MCF 10A (cell line): ENCODE measurements at regions not wholly inside any gene's neighbourhood (a gene's known extent, or its start where the extent isn't known, plus 50 kb on each side); places are given as distances from the start of the nearest gene placed in this dataset.

Source experiments
- BruUV-seq: library from RNA; stranded (reverse); fragments of 400-500 nt; replicated peaks from 2 replicates; lab custom pipeline; 2021; lab: Mats Ljungman, UMichigan
- CTCF ChIA-PET: fragments of 300-600 bp; sonication (Branson Sonifier 250); formaldehyde crosslinking; extraction: SDS; loops from one replicate; lab custom pipeline; 2021; ENCODE audit warnings: antibody characterized with exemption, inconsistent platforms; lab: Yijun Ruan, JAX
- POLR2A ChIA-PET: fragments of 300-600, 350-650 bp; sonication (Branson Sonifier 250); formaldehyde crosslinking; extraction: SDS; loops from one replicate; lab custom pipeline; 2020; ENCODE audit warnings: antibody characterized with exemption, inconsistent platforms; lab: Yijun Ruan, JAX
- DNase-seq: peaks from one replicate; pipeline ENCODE4 v3.0.0-alpha.2; 2018; ENCODE audit not compliant: unreplicated experiment
- H3K27ac Mint-ChIP-seq: one replicate; pipeline ENCODE4 v1.8.0; 2022; ENCODE audit warnings: mild to moderate bottlenecking, low read depth, mixed read lengths; ENCODE audit not compliant: unreplicated experiment
- H3K27me3 Mint-ChIP-seq: one replicate; pipeline ENCODE4 v1.8.0; 2022; ENCODE audit warnings: mixed read lengths; ENCODE audit not compliant: insufficient read depth, unreplicated experiment
- H3K36me3 Mint-ChIP-seq: one replicate; pipeline ENCODE4 v1.8.0; 2022; ENCODE audit warnings: mild to moderate bottlenecking, moderate library complexity, mixed read lengths; ENCODE audit not compliant: insufficient read depth, unreplicated experiment
- H3K4me1 Mint-ChIP-seq: one replicate; pipeline ENCODE4 v1.8.0; 2022; ENCODE audit warnings: mixed read lengths; ENCODE audit not compliant: insufficient read depth, unreplicated experiment
- H3K4me3 Mint-ChIP-seq: one replicate; pipeline ENCODE4 v1.8.0; 2022; ENCODE audit warnings: mild to moderate bottlenecking, moderate library complexity, mixed read lengths; ENCODE audit not compliant: unreplicated experiment
- H3K9me3 Mint-ChIP-seq: one replicate; pipeline ENCODE4 v1.8.0; 2022; ENCODE audit warnings: mixed read lengths; ENCODE audit not compliant: unreplicated experiment
- intact Hi-C: fragments of 100-400 bp; cut with micrococcal nuclease; formaldehyde crosslinking; loops from 2 replicates; pipeline ENCODE4 v1.14.1; 2022
- TF ChIP-seq, protein P1 (sequence below): fragments of 200-600 bp; IDR thresholded peaks from one replicate; pipeline ENCODE4 v1.8.0; 2022; ENCODE audit warnings: antibody characterized with exemption, mild to moderate bottlenecking; ENCODE audit not compliant: unreplicated experiment

DNA sequence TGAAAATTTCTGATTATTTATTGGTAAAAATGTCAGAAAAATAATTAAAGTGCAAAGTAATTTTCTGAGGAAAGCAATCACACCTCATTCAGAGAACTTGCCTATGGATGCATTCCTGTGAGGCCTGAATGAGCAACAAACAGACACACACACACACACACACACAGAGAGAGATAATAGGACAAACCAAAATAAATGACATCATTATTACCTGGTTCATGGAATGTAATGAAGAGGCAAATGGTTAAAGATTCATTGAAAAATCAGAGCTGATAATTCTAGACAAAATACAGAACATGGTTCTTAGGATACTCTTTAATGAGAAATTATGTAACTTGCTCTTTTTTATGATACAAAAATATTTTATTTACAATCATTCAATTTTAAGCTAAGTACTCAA lies 490.6 kb upstream of the POU3F2 start:
- no peaks in the 10 kb centered on the region for H3K36me3 Mint-ChIP-seq
- no TSS peak for BruUV-seq
- POLR2A ChIA-PET, result no interaction called here
- DNase-seq, result no peak
- peaks cover 11% of the 10 kb centered on the region for H3K27me3 Mint-ChIP-seq
- no peaks in the 10 kb centered on the region for H3K4me1 Mint-ChIP-seq
- intact Hi-C loops, result no loop called here
- TF ChIP-seq, protein P1, sequence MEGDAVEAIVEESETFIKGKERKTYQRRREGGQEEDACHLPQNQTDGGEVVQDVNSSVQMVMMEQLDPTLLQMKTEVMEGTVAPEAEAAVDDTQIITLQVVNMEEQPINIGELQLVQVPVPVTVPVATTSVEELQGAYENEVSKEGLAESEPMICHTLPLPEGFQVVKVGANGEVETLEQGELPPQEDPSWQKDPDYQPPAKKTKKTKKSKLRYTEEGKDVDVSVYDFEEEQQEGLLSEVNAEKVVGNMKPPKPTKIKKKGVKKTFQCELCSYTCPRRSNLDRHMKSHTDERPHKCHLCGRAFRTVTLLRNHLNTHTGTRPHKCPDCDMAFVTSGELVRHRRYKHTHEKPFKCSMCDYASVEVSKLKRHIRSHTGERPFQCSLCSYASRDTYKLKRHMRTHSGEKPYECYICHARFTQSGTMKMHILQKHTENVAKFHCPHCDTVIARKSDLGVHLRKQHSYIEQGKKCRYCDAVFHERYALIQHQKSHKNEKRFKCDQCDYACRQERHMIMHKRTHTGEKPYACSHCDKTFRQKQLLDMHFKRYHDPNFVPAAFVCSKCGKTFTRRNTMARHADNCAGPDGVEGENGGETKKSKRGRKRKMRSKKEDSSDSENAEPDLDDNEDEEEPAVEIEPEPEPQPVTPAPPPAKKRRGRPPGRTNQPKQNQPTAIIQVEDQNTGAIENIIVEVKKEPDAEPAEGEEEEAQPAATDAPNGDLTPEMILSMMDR, result no peak
- CTCF ChIA-PET, result no interaction called here
- no peaks in the 10 kb centered on the region for H3K9me3 Mint-ChIP-seq
- H3K4me3 Mint-ChIP-seq, result no peak overlapping the region
- H3K27ac Mint-ChIP-seq, result no peak overlapping the region

DNA sequence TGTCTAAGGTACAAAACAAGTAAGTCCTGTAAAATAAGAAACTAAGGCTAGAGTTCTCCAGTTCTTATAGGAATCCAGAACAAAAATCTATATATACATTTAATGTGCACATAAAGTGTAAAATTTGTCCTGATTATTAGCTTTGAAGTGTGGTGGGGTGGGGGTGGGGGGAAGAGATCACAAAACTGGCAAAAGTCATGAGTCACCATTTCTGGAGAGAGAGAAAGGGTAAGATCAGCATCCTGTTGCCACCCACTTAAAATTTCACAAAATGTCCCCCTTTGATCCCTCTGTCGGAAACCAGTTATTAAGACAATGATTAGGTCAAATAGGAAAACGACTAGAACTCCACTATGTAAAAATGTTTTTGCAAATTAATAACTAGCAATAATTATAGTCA lies 482.0 kb upstream of the POU3F2 start:
- TF ChIP-seq, protein P1, result no peak
- Mint-ChIP-seq H3K9me3 (no peaks in the 10 kb centered on the region), H3K27me3 (no peaks in the 10 kb centered on the region), H3K4me3 (no peak overlapping the region), H3K4me1 (no peaks in the 10 kb centered on the region), H3K27ac (no peak overlapping the region), H3K36me3 (no peaks in the 10 kb centered on the region)
- intact Hi-C loops, result no loop called here
- BruUV-seq, result no TSS peak
- DNase-seq, result no peak
- ChIA-PET POLR2A (interaction anchor here (0.5 kb wide), 1 partner anchor 471 kb away, joined by 3 read pairs; no protein-coding TSS in a partner anchor), CTCF (interaction anchor here (0.6 kb wide), 1 partner anchor 340 kb away, joined by 3 read pairs; no protein-coding TSS in a partner anchor)

DNA sequence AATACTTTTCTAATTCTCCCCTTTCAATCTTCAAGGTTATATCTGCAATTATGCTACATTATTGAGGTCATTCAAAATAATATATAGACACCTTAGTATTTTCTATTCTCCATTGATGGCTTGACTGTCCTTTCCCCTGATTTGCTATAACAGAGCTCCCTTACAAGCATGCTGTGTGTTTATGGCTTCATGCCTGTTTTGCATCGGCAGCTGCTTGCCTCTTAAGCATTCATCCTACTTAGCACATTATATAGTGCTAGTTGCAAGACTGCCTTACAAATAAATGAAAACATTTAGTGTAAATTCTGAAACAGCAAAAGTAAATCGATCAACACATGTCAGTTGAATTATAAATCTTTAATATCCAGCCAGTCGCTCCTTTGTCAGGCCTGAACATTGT lies 476.2 kb upstream of the POU3F2 start:
- H3K4me3 Mint-ChIP-seq, result no peak overlapping the region
- H3K4me1 Mint-ChIP-seq, result no peaks in the 10 kb centered on the region
- POLR2A ChIA-PET, result no interaction called here
- H3K9me3 Mint-ChIP-seq, result no peaks in the 10 kb centered on the region
- DNase-seq, result no peak
- CTCF ChIA-PET, result interaction anchor here (0.6 kb wide), 1 partner anchor 733 kb away, joined by 4 read pairs; no protein-coding TSS in a partner anchor
- no peaks in the 10 kb centered on the region for H3K36me3 Mint-ChIP-seq
- peaks cover 11% of the 10 kb centered on the region for H3K27me3 Mint-ChIP-seq
- no peak overlapping the region for H3K27ac Mint-ChIP-seq
- TF ChIP-seq, protein P1, result no peak
- intact Hi-C loops, result no loop called here
- BruUV-seq, result no TSS peak

DNA sequence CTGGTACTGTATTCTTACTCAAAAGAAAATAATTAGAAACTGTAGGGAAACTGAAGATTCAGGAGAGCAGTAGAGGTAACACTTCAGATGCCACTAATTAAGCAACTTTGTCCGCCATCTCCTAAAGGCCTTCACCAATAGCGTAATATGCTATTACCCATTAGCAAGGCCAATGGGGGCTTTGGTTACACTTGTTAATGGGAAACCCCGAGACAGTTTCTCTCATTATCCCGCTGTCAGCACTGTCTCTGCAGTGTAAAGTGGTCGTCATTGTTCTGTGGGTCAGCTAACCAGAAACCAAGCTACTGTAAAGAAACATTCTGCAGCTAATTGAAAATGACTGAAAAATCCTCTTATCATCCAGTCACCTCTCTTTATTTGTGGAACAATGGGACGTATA lies 468.0 kb upstream of the POU3F2 start:
- no peak overlapping the region for H3K27ac Mint-ChIP-seq
- no peaks in the 10 kb centered on the region for H3K9me3 Mint-ChIP-seq
- intact Hi-C loops, result no loop called here
- peaks cover 24% of the 10 kb centered on the region for H3K27me3 Mint-ChIP-seq
- no TSS peak for BruUV-seq
- no peak for DNase-seq
- ChIA-PET POLR2A (no interaction called here), CTCF (no interaction called here)
- no peak overlapping the region for H3K4me3 Mint-ChIP-seq
- H3K36me3 Mint-ChIP-seq, result no peaks in the 10 kb centered on the region
- H3K4me1 Mint-ChIP-seq, result no peaks in the 10 kb centered on the region
- TF ChIP-seq, protein P1, result no peak
